Loucy (cell line): ENCODE measurements at regions not wholly inside any gene's neighbourhood (a gene's known extent, or its start where the extent isn't known, plus 50 kb on each side); places are given as distances from the start of the nearest gene placed in this dataset.

ENCODE experiments used
- CTCF ChIP-seq: fragments of 200-600 bp; sonication (generic); conservative IDR thresholded peaks from 2 replicates; pipeline ENCODE4 v1.5.1; 2014; ENCODE audit warnings: mild to moderate bottlenecking, antibody characterized with exemption, low read length
- EZH2phosphoT487 ChIP-seq: fragments of 200-600 bp; IDR thresholded peaks from 2 replicates; pipeline ENCODE4 v1.6.1; 2018; ENCODE audit warnings: antibody characterized with exemption, mild to moderate bottlenecking, moderate library complexity, borderline replicate concordance

DNA sequence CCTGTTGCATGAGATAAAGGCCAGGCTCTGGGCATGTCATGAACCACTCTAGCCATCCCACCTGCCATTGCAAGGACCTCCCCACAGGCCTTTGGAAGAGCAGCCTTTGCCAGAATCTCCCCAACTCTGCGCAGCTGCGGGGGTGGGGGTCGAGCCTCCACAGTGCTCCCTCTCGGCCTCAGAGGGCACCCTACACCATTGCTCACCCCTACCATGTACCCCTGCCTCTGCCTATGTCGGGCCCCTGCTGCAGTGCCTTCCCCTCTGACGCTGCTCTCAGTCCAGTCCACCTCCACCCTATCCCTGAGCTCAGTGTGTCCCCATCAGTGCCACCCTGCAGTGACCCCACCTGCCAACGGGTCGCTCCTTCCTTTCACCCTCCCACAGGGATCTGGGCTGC lies 679.7 kb upstream of the RAB6C start:
- TF ChIP-seq CTCF: no peak
- no peak for TF ChIP-seq EZH2phosphoT487
